GM12864 (cell line): ENCODE measurements at regions not wholly inside any gene's neighbourhood (a gene's known extent, or its start where the extent isn't known, plus 50 kb on each side); places are given as distances from the start of the nearest gene placed in this dataset.

ENCODE experiments used
- DNase-seq: peaks from one replicate; pipeline ENCODE4 v3.0.0-alpha.2; 2011; ENCODE audit warnings: low read depth
- H3K4me3 ChIP-seq: 2 replicates; pipeline ENCODE4 v1.5.1; 2011; ENCODE audit warnings: mild to moderate bottlenecking, low read depth, low read length, control low read depth
- TF ChIP-seq, protein P1 (sequence below): IDR thresholded peaks from 2 replicates; pipeline ENCODE4 v1.5.1; 2011; ENCODE audit warnings: low read depth, mild to moderate bottlenecking, moderate library complexity, low read length, control low read depth, inconsistent platforms; ENCODE audit errors: missing control alignments

GRCh38 chr2:128558895-128559532 lies 240.3 kb upstream of the HS6ST1 start:
- TF ChIP-seq, protein P1, sequence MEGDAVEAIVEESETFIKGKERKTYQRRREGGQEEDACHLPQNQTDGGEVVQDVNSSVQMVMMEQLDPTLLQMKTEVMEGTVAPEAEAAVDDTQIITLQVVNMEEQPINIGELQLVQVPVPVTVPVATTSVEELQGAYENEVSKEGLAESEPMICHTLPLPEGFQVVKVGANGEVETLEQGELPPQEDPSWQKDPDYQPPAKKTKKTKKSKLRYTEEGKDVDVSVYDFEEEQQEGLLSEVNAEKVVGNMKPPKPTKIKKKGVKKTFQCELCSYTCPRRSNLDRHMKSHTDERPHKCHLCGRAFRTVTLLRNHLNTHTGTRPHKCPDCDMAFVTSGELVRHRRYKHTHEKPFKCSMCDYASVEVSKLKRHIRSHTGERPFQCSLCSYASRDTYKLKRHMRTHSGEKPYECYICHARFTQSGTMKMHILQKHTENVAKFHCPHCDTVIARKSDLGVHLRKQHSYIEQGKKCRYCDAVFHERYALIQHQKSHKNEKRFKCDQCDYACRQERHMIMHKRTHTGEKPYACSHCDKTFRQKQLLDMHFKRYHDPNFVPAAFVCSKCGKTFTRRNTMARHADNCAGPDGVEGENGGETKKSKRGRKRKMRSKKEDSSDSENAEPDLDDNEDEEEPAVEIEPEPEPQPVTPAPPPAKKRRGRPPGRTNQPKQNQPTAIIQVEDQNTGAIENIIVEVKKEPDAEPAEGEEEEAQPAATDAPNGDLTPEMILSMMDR: no peak
- no peak overlapping the region for H3K4me3 ChIP-seq
- no peak for DNase-seq

GRCh38 chr2:128559533-128560515 lies 241.2 kb upstream of the HS6ST1 start:
- DNase-seq: no peak
- no peak overlapping the region for H3K4me3 ChIP-seq
- TF ChIP-seq, protein P1: no peak

- TF ChIP-seq, protein P1: no peak
- no peak for DNase-seq
- H3K4me3 ChIP-seq: no peak overlapping the region
Measured at GRCh38 chr2:128560718-128561117, 242.1 kb upstream of the HS6ST1 start.

- no peak overlapping the region for H3K4me3 ChIP-seq
- no peak for DNase-seq
- TF ChIP-seq, protein P1: no peak
Measured at GRCh38 chr2:128562471-128563347, 244.0 kb upstream of the HS6ST1 start.

- TF ChIP-seq, protein P1: no peak
- DNase-seq: no peak
- no peak overlapping the region for H3K4me3 ChIP-seq
Measured at GRCh38 chr2:128563348-128563687, 244.7 kb upstream of the HS6ST1 start.

- no peak for DNase-seq
- TF ChIP-seq, protein P1: no peak
- H3K4me3 ChIP-seq: no peak overlapping the region
Measured at GRCh38 chr2:128564131-128564530, 245.5 kb upstream of the HS6ST1 start.
